H1 (cell line): ENCODE measurements at regions not wholly inside any gene's neighbourhood (a gene's known extent, or its start where the extent isn't known, plus 50 kb on each side); places are given as distances from the start of the nearest gene placed in this dataset.

Source experiments
- CTCF ChIA-PET: fragments of 300-600 bp; sonication (Branson Sonifier 250); formaldehyde crosslinking; loops from one replicate; lab custom pipeline; 2021; ENCODE audit not compliant: partially characterized antibody; lab: Charles Lee
- POLR2A ChIA-PET: fragments of 300-600 bp; sonication (Branson Sonifier 250); formaldehyde crosslinking; loops from one replicate; lab custom pipeline; 2021; ENCODE audit warnings: inconsistent platforms; ENCODE audit not compliant: partially characterized antibody; lab: Charles Lee
- DNase-seq, 2 experiments: peaks; one replicate each; pipeline versions ENCODE4 v3.0.0 to v3.0.0-alpha.2; 2010 to 2022; ENCODE audit warnings: low spot score in 2 of 2, low read depth in 1 of 2, mixed read lengths in 1 of 2
- FAIRE-seq: peaks from 2 replicates; lab custom pipeline; 2011; peaks lifted over from hg19 to GRCh38; lab: Jason Lieb, UNC
- H2AFZ ChIP-seq: 2 replicates; pipeline ENCODE4 v1.8.1; 2012; ENCODE audit warnings: low read length, inconsistent platforms
- H2AK5ac ChIP-seq: 2 replicates; pipeline ENCODE4 v1.6.1; 2013; ENCODE audit warnings: low read depth, low read length
- H2BK120ac ChIP-seq: replicated peaks from 2 replicates; pipeline ENCODE3; 2013; ENCODE audit warnings: low read depth, low read length, inconsistent platforms
- H2BK12ac ChIP-seq: 2 replicates; pipeline ENCODE4 v1.6.1; 2013; ENCODE audit warnings: low read depth, low read length
- H2BK15ac ChIP-seq: 2 replicates; pipeline ENCODE4 v1.6.1; 2013; ENCODE audit warnings: low read length
- H2BK20ac ChIP-seq: 2 replicates; pipeline ENCODE4 v1.6.1; 2013; ENCODE audit warnings: low read length
- H2BK5ac ChIP-seq: 2 replicates; pipeline ENCODE4 v1.6.1; 2013; ENCODE audit warnings: low read depth, low read length
- H3K14ac ChIP-seq: 2 replicates; pipeline ENCODE4 v1.6.1; 2013; ENCODE audit warnings: inconsistent platforms; ENCODE audit not compliant: insufficient read length
- H3K18ac ChIP-seq: 2 replicates; pipeline ENCODE4 v1.6.1; 2013; ENCODE audit warnings: low read length; ENCODE audit errors: extremely low read depth
- H3K23ac ChIP-seq: 2 replicates; pipeline ENCODE4 v1.6.1; 2013; ENCODE audit warnings: inconsistent platforms; ENCODE audit not compliant: insufficient read length
- H3K23me2 ChIP-seq: 2 replicates; pipeline ENCODE4 v1.6.1; 2013; ENCODE audit warnings: low read depth, low read length
- H3K27ac ChIP-seq: 2 replicates; pipeline ENCODE4 v1.6.1; 2011; ENCODE audit warnings: low read depth, low read length, inconsistent platforms
- H3K27me3 ChIP-seq, 4 experiments: replicated peaks in 1 of 4; 1 replicate in 1 of 4; 2 replicates in 3 of 4; pipeline versions ENCODE4 v1.6.1 to v1.8.1; 2011 to 2013; ENCODE audit warnings: low read length in 3 of 4, mild to moderate bottlenecking in 3 of 4, inconsistent platforms in 2 of 4, mixed read lengths in 2 of 4, moderate library complexity in 1 of 4; ENCODE audit not compliant: control insufficient read depth in 3 of 4, insufficient read depth in 3 of 4; ENCODE audit errors: extremely low read depth in 1 of 4
- H3K36me3 ChIP-seq, 4 experiments: 2 replicates each; pipeline versions ENCODE4 v1.6.1 to v1.8.1; 2011 to 2013; ENCODE audit warnings: mild to moderate bottlenecking in 4 of 4, low read length in 3 of 4, moderate library complexity in 2 of 4, control low read depth in 1 of 4, inconsistent platforms in 1 of 4; ENCODE audit not compliant: insufficient read depth in 4 of 4, control insufficient read depth in 2 of 4
- H3K4ac ChIP-seq: replicated peaks from 2 replicates; pipeline ENCODE3; 2013; ENCODE audit warnings: low read length, low read depth, mixed read lengths, inconsistent platforms; ENCODE audit not compliant: insufficient read length
- H3K4me1 ChIP-seq, 4 experiments: replicated peaks in 1 of 4; 1 replicate in 1 of 4; 2 replicates in 3 of 4; pipeline versions ENCODE4 v1.6.1 to v1.8.1; 2011 to 2013; ENCODE audit warnings: low read length in 3 of 4, inconsistent platforms in 2 of 4, mixed read lengths in 1 of 4; ENCODE audit not compliant: insufficient read depth in 4 of 4, control insufficient read depth in 3 of 4
- H3K4me2 ChIP-seq, 2 experiments: 2 replicates each; pipeline versions ENCODE4 v1.6.1 to v1.8.1; 2011 to 2013; ENCODE audit warnings: low read depth in 2 of 2, low read length in 2 of 2, control low read depth in 1 of 2, inconsistent platforms in 1 of 2, mild to moderate bottlenecking in 1 of 2; ENCODE audit not compliant: insufficient read depth in 1 of 2
- H3K4me3 ChIP-seq, 4 experiments: fragments of 200-600, 300-600 bp in 1 of 4; sonication (generic), shearing (Covaris generic), sonication (Bioruptor Twin) in 1 of 4; 2 replicates each; pipeline versions ENCODE4 v1.5.1 to v1.8.1; 2011 to 2016; ENCODE audit warnings: low read length in 4 of 4, low read depth in 3 of 4, control low read depth in 2 of 4, inconsistent platforms in 2 of 4, mild to moderate bottlenecking in 2 of 4, mixed read lengths in 1 of 4, moderate library complexity in 1 of 4; ENCODE audit not compliant: insufficient read depth in 2 of 4; ENCODE audit errors: extremely low read depth in 1 of 4
- H3K56ac ChIP-seq: replicated peaks from 2 replicates; pipeline ENCODE3; 2013; ENCODE audit warnings: low read depth, mild to moderate bottlenecking, mixed read lengths, low read length, inconsistent platforms; ENCODE audit not compliant: insufficient read length
- H3K79me1 ChIP-seq: 2 replicates; pipeline ENCODE4 v1.6.1; 2013; ENCODE audit warnings: low read depth, low read length, control low read depth
- H3K79me2 ChIP-seq, 2 experiments: 2 replicates each; pipeline versions ENCODE4 v1.6.1 to v1.8.1; 2012 to 2013; ENCODE audit warnings: low read length in 2 of 2, mild to moderate bottlenecking in 2 of 2, inconsistent platforms in 1 of 2; ENCODE audit not compliant: insufficient read depth in 2 of 2, control insufficient read depth in 1 of 2
- H3K9ac ChIP-seq, 4 experiments: replicated peaks in 1 of 4; 1 replicate in 1 of 4; 2 replicates in 3 of 4; pipeline versions ENCODE4 v1.6.1 to v1.8.1; 2011 to 2013; ENCODE audit warnings: low read depth in 3 of 4, low read length in 3 of 4, control low read depth in 2 of 4, mild to moderate bottlenecking in 2 of 4, moderate library complexity in 2 of 4, inconsistent platforms in 1 of 4; ENCODE audit errors: extremely low read depth in 1 of 4
- H3K9me3 ChIP-seq, 2 experiments: 2 replicates each; pipeline versions ENCODE4 v1.6.1 to v1.8.1; 2012 to 2013; ENCODE audit warnings: mild to moderate bottlenecking in 2 of 2, moderate library complexity in 2 of 2, control low read depth in 1 of 2, inconsistent platforms in 1 of 2, low read depth in 1 of 2, low read length in 1 of 2, mixed read lengths in 1 of 2; ENCODE audit not compliant: insufficient read depth in 2 of 2
- H4K20me1 ChIP-seq, 2 experiments: replicated peaks in 1 of 2; 2 replicates each; pipeline versions ENCODE3 to v1.8.1; 2011 to 2013; ENCODE audit warnings: inconsistent platforms in 2 of 2, low read length in 2 of 2, mild to moderate bottlenecking in 1 of 2; ENCODE audit not compliant: insufficient read depth in 2 of 2, control insufficient read depth in 1 of 2
- H4K5ac ChIP-seq: 2 replicates; pipeline ENCODE4 v1.6.1; 2013; ENCODE audit warnings: low read length, low read depth, mixed read lengths, inconsistent platforms; ENCODE audit not compliant: insufficient read length
- H4K8ac ChIP-seq: 2 replicates; pipeline ENCODE4 v1.8.0; 2013; ENCODE audit warnings: mild to moderate bottlenecking, moderate library complexity, low read length, inconsistent platforms; ENCODE audit not compliant: insufficient read depth; ENCODE audit errors: extremely low read depth
- H4K91ac ChIP-seq: replicated peaks from 2 replicates; pipeline ENCODE3; 2013; ENCODE audit warnings: low read length, mixed read lengths, inconsistent platforms; ENCODE audit not compliant: insufficient read length
- TBP ChIP-seq: IDR thresholded peaks from 2 replicates; pipeline ENCODE4 v1.6.1; 2011; ENCODE audit warnings: low read depth, low read length, improper control_type of control experiment
- WGBS, 2 experiments: shearing (Covaris generic) in 1 of 2; methylation state at CpG; one replicate each; pipeline versions ENCODE4 v1.1.6 to v1.1.7; 2013 to 2015; ENCODE audit warnings: low lambda C conversion rate in 2 of 2, mixed read lengths in 2 of 2, inconsistent platforms in 1 of 2, low coverage in 1 of 2, missing lambda C conversion rate in 1 of 2; ENCODE audit not compliant: insufficient replicate concordance in 2 of 2, insufficient coverage in 1 of 2, insufficient read length in 1 of 2; ENCODE audit errors: extremely low coverage in 1 of 2, missing lambda C conversion rate in 1 of 2; 5-methylcytosine and 5-hydroxymethylcytosine counted together

DNA sequence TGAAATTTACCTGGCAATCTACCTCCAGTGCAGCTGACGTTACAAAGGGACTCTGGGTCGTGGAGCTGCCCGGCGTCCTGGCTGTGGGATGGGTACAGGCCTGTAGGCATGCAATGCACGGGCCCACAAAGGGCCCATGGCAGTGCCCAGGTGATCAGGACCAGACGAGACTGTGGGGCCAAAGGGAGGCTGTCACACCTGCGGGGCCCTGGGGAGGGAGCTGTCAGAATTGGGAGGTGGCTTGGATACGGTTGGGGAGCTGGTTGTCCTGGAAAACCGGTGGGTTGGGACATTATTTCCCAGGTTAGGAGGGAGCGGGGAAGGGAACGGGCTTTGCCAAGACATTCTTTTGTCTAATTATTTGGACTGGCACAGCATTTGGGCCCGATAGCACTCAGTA is 958.5 kb downstream of the BRD1 start:
- H3K56ac ChIP-seq, result no peak overlapping the region
- H2BK12ac ChIP-seq, result no peak overlapping the region
- no peak for TF ChIP-seq TBP
- H4K5ac ChIP-seq, result no peak overlapping the region
- no peak overlapping the region for H3K4me3 ChIP-seq
- ChIA-PET CTCF (interaction anchor here (0.6 to 1.7 kb wide), 2 partner anchors 9 to 100 kb away, joined by 3 read pairs; no protein-coding TSS in a partner anchor), POLR2A (no interaction called here)
- no peak overlapping the region for H3K4me2 ChIP-seq
- no peaks in the 10 kb centered on the region for H3K9me3 ChIP-seq
- H4K20me1 ChIP-seq, result peaks cover 0 to 2% of the 10 kb centered on the region in 2 experiments
- no peaks in the 10 kb centered on the region; a peak in 1 of 7 replicates for H3K27me3 ChIP-seq
- no peak overlapping the region for H2BK20ac ChIP-seq
- H2AK5ac ChIP-seq, result no peak overlapping the region
- no peak overlapping the region for H3K4ac ChIP-seq
- H2BK15ac ChIP-seq, result no peak overlapping the region
- H3K23me2 ChIP-seq, result no peaks in the 10 kb centered on the region; the same call in 1 of the 2 replicates
- no peak overlapping the region for H4K8ac ChIP-seq
- no peaks in the 10 kb centered on the region for H3K36me3 ChIP-seq
- H3K23ac ChIP-seq, result no peak overlapping the region
- no peak overlapping the region for H2AFZ ChIP-seq
- no peaks in the 10 kb centered on the region for H3K79me1 ChIP-seq
- no peak overlapping the region for H3K9ac ChIP-seq
- no peaks in the 10 kb centered on the region for H3K79me2 ChIP-seq
- no peak for FAIRE-seq
- no peak overlapping the region for H4K91ac ChIP-seq
- DNase-seq, result no peak
- no peak overlapping the region for H2BK120ac ChIP-seq
- H3K14ac ChIP-seq, result no peak overlapping the region
- no peak overlapping the region for H3K18ac ChIP-seq
- no peak overlapping the region for H2BK5ac ChIP-seq
- H3K4me1 ChIP-seq, result peaks cover 0 to 2% (median 0%) of the 10 kb centered on the region in 4 experiments; a peak in 1 of 7 replicates
- H3K27ac ChIP-seq, result no peak overlapping the region
- WGBS, 2 experiments, result 96% methylated on average over 11 of the region's 12 CpGs; no CpG with 5 or more reads in 1 of the 2 experiments
